H1 (cell line): ENCODE measurements at regions not wholly inside any gene's neighbourhood (a gene's known extent, or its start where the extent isn't known, plus 50 kb on each side); places are given as distances from the start of the nearest gene placed in this dataset.

ENCODE experiments used
- CTCF ChIA-PET: fragments of 300-600 bp; sonication (Branson Sonifier 250); formaldehyde crosslinking; loops from one replicate; lab custom pipeline; 2021; ENCODE audit not compliant: partially characterized antibody; lab: Charles Lee
- POLR2A ChIA-PET: fragments of 300-600 bp; sonication (Branson Sonifier 250); formaldehyde crosslinking; loops from one replicate; lab custom pipeline; 2021; ENCODE audit warnings: inconsistent platforms; ENCODE audit not compliant: partially characterized antibody; lab: Charles Lee
- DNase-seq, 2 experiments: peaks; one replicate each; pipeline versions ENCODE4 v3.0.0 to v3.0.0-alpha.2; 2010 to 2022; ENCODE audit warnings: low spot score in 2 of 2, low read depth in 1 of 2, mixed read lengths in 1 of 2
- FAIRE-seq: peaks from 2 replicates; lab custom pipeline; 2011; peaks lifted over from hg19 to GRCh38; lab: Jason Lieb, UNC
- H2AFZ ChIP-seq: 2 replicates; pipeline ENCODE4 v1.8.1; 2012; ENCODE audit warnings: low read length, inconsistent platforms
- H2AK5ac ChIP-seq: 2 replicates; pipeline ENCODE4 v1.6.1; 2013; ENCODE audit warnings: low read depth, low read length
- H2BK120ac ChIP-seq: replicated peaks from 2 replicates; pipeline ENCODE3; 2013; ENCODE audit warnings: low read depth, low read length, inconsistent platforms
- H2BK12ac ChIP-seq: 2 replicates; pipeline ENCODE4 v1.6.1; 2013; ENCODE audit warnings: low read depth, low read length
- H2BK15ac ChIP-seq: 2 replicates; pipeline ENCODE4 v1.6.1; 2013; ENCODE audit warnings: low read length
- H2BK20ac ChIP-seq: 2 replicates; pipeline ENCODE4 v1.6.1; 2013; ENCODE audit warnings: low read length
- H2BK5ac ChIP-seq: 2 replicates; pipeline ENCODE4 v1.6.1; 2013; ENCODE audit warnings: low read depth, low read length
- H3K14ac ChIP-seq: 2 replicates; pipeline ENCODE4 v1.6.1; 2013; ENCODE audit warnings: inconsistent platforms; ENCODE audit not compliant: insufficient read length
- H3K18ac ChIP-seq: 2 replicates; pipeline ENCODE4 v1.6.1; 2013; ENCODE audit warnings: low read length; ENCODE audit errors: extremely low read depth
- H3K23ac ChIP-seq: 2 replicates; pipeline ENCODE4 v1.6.1; 2013; ENCODE audit warnings: inconsistent platforms; ENCODE audit not compliant: insufficient read length
- H3K23me2 ChIP-seq: 2 replicates; pipeline ENCODE4 v1.6.1; 2013; ENCODE audit warnings: low read depth, low read length
- H3K27ac ChIP-seq: 2 replicates; pipeline ENCODE4 v1.6.1; 2011; ENCODE audit warnings: low read depth, low read length, inconsistent platforms
- H3K27me3 ChIP-seq, 4 experiments: replicated peaks in 1 of 4; 1 replicate in 1 of 4; 2 replicates in 3 of 4; pipeline versions ENCODE4 v1.6.1 to v1.8.1; 2011 to 2013; ENCODE audit warnings: low read length in 3 of 4, mild to moderate bottlenecking in 3 of 4, inconsistent platforms in 2 of 4, mixed read lengths in 2 of 4, moderate library complexity in 1 of 4; ENCODE audit not compliant: control insufficient read depth in 3 of 4, insufficient read depth in 3 of 4; ENCODE audit errors: extremely low read depth in 1 of 4
- H3K36me3 ChIP-seq, 4 experiments: 2 replicates each; pipeline versions ENCODE4 v1.6.1 to v1.8.1; 2011 to 2013; ENCODE audit warnings: mild to moderate bottlenecking in 4 of 4, low read length in 3 of 4, moderate library complexity in 2 of 4, control low read depth in 1 of 4, inconsistent platforms in 1 of 4; ENCODE audit not compliant: insufficient read depth in 4 of 4, control insufficient read depth in 2 of 4
- H3K4ac ChIP-seq: replicated peaks from 2 replicates; pipeline ENCODE3; 2013; ENCODE audit warnings: low read length, low read depth, mixed read lengths, inconsistent platforms; ENCODE audit not compliant: insufficient read length
- H3K4me1 ChIP-seq, 4 experiments: replicated peaks in 1 of 4; 1 replicate in 1 of 4; 2 replicates in 3 of 4; pipeline versions ENCODE4 v1.6.1 to v1.8.1; 2011 to 2013; ENCODE audit warnings: low read length in 3 of 4, inconsistent platforms in 2 of 4, mixed read lengths in 1 of 4; ENCODE audit not compliant: insufficient read depth in 4 of 4, control insufficient read depth in 3 of 4
- H3K4me2 ChIP-seq, 2 experiments: 2 replicates each; pipeline versions ENCODE4 v1.6.1 to v1.8.1; 2011 to 2013; ENCODE audit warnings: low read depth in 2 of 2, low read length in 2 of 2, control low read depth in 1 of 2, inconsistent platforms in 1 of 2, mild to moderate bottlenecking in 1 of 2; ENCODE audit not compliant: insufficient read depth in 1 of 2
- H3K4me3 ChIP-seq, 4 experiments: fragments of 200-600, 300-600 bp in 1 of 4; sonication (generic), shearing (Covaris generic), sonication (Bioruptor Twin) in 1 of 4; 2 replicates each; pipeline versions ENCODE4 v1.5.1 to v1.8.1; 2011 to 2016; ENCODE audit warnings: low read length in 4 of 4, low read depth in 3 of 4, control low read depth in 2 of 4, inconsistent platforms in 2 of 4, mild to moderate bottlenecking in 2 of 4, mixed read lengths in 1 of 4, moderate library complexity in 1 of 4; ENCODE audit not compliant: insufficient read depth in 2 of 4; ENCODE audit errors: extremely low read depth in 1 of 4
- H3K56ac ChIP-seq: replicated peaks from 2 replicates; pipeline ENCODE3; 2013; ENCODE audit warnings: low read depth, mild to moderate bottlenecking, mixed read lengths, low read length, inconsistent platforms; ENCODE audit not compliant: insufficient read length
- H3K79me1 ChIP-seq: 2 replicates; pipeline ENCODE4 v1.6.1; 2013; ENCODE audit warnings: low read depth, low read length, control low read depth
- H3K79me2 ChIP-seq, 2 experiments: 2 replicates each; pipeline versions ENCODE4 v1.6.1 to v1.8.1; 2012 to 2013; ENCODE audit warnings: low read length in 2 of 2, mild to moderate bottlenecking in 2 of 2, inconsistent platforms in 1 of 2; ENCODE audit not compliant: insufficient read depth in 2 of 2, control insufficient read depth in 1 of 2
- H3K9ac ChIP-seq, 4 experiments: replicated peaks in 1 of 4; 1 replicate in 1 of 4; 2 replicates in 3 of 4; pipeline versions ENCODE4 v1.6.1 to v1.8.1; 2011 to 2013; ENCODE audit warnings: low read depth in 3 of 4, low read length in 3 of 4, control low read depth in 2 of 4, mild to moderate bottlenecking in 2 of 4, moderate library complexity in 2 of 4, inconsistent platforms in 1 of 4; ENCODE audit errors: extremely low read depth in 1 of 4
- H3K9me3 ChIP-seq, 2 experiments: 2 replicates each; pipeline versions ENCODE4 v1.6.1 to v1.8.1; 2012 to 2013; ENCODE audit warnings: mild to moderate bottlenecking in 2 of 2, moderate library complexity in 2 of 2, control low read depth in 1 of 2, inconsistent platforms in 1 of 2, low read depth in 1 of 2, low read length in 1 of 2, mixed read lengths in 1 of 2; ENCODE audit not compliant: insufficient read depth in 2 of 2
- H4K20me1 ChIP-seq, 2 experiments: replicated peaks in 1 of 2; 2 replicates each; pipeline versions ENCODE3 to v1.8.1; 2011 to 2013; ENCODE audit warnings: inconsistent platforms in 2 of 2, low read length in 2 of 2, mild to moderate bottlenecking in 1 of 2; ENCODE audit not compliant: insufficient read depth in 2 of 2, control insufficient read depth in 1 of 2
- H4K5ac ChIP-seq: 2 replicates; pipeline ENCODE4 v1.6.1; 2013; ENCODE audit warnings: low read length, low read depth, mixed read lengths, inconsistent platforms; ENCODE audit not compliant: insufficient read length
- H4K8ac ChIP-seq: 2 replicates; pipeline ENCODE4 v1.8.0; 2013; ENCODE audit warnings: mild to moderate bottlenecking, moderate library complexity, low read length, inconsistent platforms; ENCODE audit not compliant: insufficient read depth; ENCODE audit errors: extremely low read depth
- H4K91ac ChIP-seq: replicated peaks from 2 replicates; pipeline ENCODE3; 2013; ENCODE audit warnings: low read length, mixed read lengths, inconsistent platforms; ENCODE audit not compliant: insufficient read length
- BACH1 ChIP-seq: IDR thresholded peaks from 2 replicates; pipeline ENCODE4 v1.6.1; 2012; ENCODE audit warnings: low read length, improper control_type of control experiment
- NANOG ChIP-seq: IDR thresholded peaks from 2 replicates; pipeline ENCODE4 v1.6.1; 2011; ENCODE audit warnings: low read length, low read depth, mild to moderate bottlenecking, inconsistent platforms; ENCODE audit not compliant: insufficient read depth, poor library complexity, severe bottlenecking
- PHF8 ChIP-seq: fragments of 200-600 bp; sonication (generic); conservative IDR thresholded peaks from 2 replicates; pipeline ENCODE4 v1.7.1; 2012; ENCODE audit warnings: low read depth, mild to moderate bottlenecking, inconsistent platforms, low read length, moderate library complexity
- RAD21 ChIP-seq, 2 experiments: IDR thresholded peaks in 1 of 2; conservative IDR thresholded peaks in 1 of 2; 2 replicates each; pipeline ENCODE4 v1.6.1; 2011; ENCODE audit warnings: low read depth in 2 of 2, low read length in 2 of 2, improper control_type of control experiment in 1 of 2, inconsistent platforms in 1 of 2, mild to moderate bottlenecking in 1 of 2, moderate library complexity in 1 of 2
- RXRA ChIP-seq: IDR thresholded peaks from 2 replicates; pipeline ENCODE4 v1.6.1; 2011; ENCODE audit warnings: low read depth, mild to moderate bottlenecking, low read length, moderate library complexity; ENCODE audit not compliant: insufficient read depth
- SUZ12 ChIP-seq: fragments of 200-600 bp; sonication (generic); IDR thresholded peaks from 2 replicates; pipeline ENCODE4 v1.6.1; 2012; ENCODE audit warnings: mild to moderate bottlenecking, inconsistent platforms, low read length, moderate library complexity, mixed read lengths
- WGBS, 2 experiments: shearing (Covaris generic) in 1 of 2; methylation state at CpG; one replicate each; pipeline versions ENCODE4 v1.1.6 to v1.1.7; 2013 to 2015; ENCODE audit warnings: low lambda C conversion rate in 2 of 2, mixed read lengths in 2 of 2, inconsistent platforms in 1 of 2, low coverage in 1 of 2, missing lambda C conversion rate in 1 of 2; ENCODE audit not compliant: insufficient replicate concordance in 2 of 2, insufficient coverage in 1 of 2, insufficient read length in 1 of 2; ENCODE audit errors: extremely low coverage in 1 of 2, missing lambda C conversion rate in 1 of 2; 5-methylcytosine and 5-hydroxymethylcytosine counted together

GRCh38 chr1:104945406-104945805 is 1195.7 kb downstream of the AMY1C start:
- H2AFZ ChIP-seq = 0 out of 2 replicates have a peak overlapping the region, but pooled peaks have one; percentile 8
- no peak overlapping the region for H3K23ac ChIP-seq

More at GRCh38 chr1:104945406-104945805, 1195.7 kb downstream of the AMY1C start:
- Histone ChIP-seq H3K4me1 (0 out of 7 replicates have a peak, but pooled peaks cover 0 to 3% (median 0%) of the 10 kb centered on the region in 4 experiments), H3K36me3 (no peaks in the 10 kb centered on the region), H4K20me1 (no peaks in the 10 kb centered on the region), H3K4me2 (no peak overlapping the region), H2AK5ac (no peak overlapping the region), H3K23me2 (no peaks in the 10 kb centered on the region), H3K14ac (no peak overlapping the region), H3K27me3 (no peaks in the 10 kb centered on the region), H2BK5ac (no peak overlapping the region), H3K18ac (no peak overlapping the region), H2BK15ac (no peak overlapping the region), H3K4me3 (no peak overlapping the region), H4K91ac (no peak overlapping the region), H2BK20ac (no peak overlapping the region), H2BK12ac (no peak overlapping the region), H3K79me1 (no peaks in the 10 kb centered on the region), H3K79me2 (no peaks in the 10 kb centered on the region), H3K56ac (no peak overlapping the region), H4K8ac (no peak overlapping the region), H3K9ac (no peak overlapping the region), H3K27ac (no peak overlapping the region), H4K5ac (no peak overlapping the region), H2BK120ac (no peak overlapping the region), H3K4ac (no peak overlapping the region), H3K9me3 (peaks cover 6 to 8% of the 10 kb centered on the region in 2 experiments; a peak in 2 of 4 replicates)
- WGBS, 2 experiments = 73% methylated on average over 2 of the region's 2 CpGs; no CpG with 5 or more reads in 1 of the 2 experiments
- CTCF ChIA-PET = no interaction called here
- POLR2A ChIA-PET = no interaction called here
- DNase-seq = no peak
- no peak for FAIRE-seq
- TF ChIP-seq RXRA = no peak
- TF ChIP-seq PHF8 = no peak
- no peak for TF ChIP-seq SUZ12
- TF ChIP-seq BACH1 = no peak
- no peak for TF ChIP-seq NANOG
- TF ChIP-seq RAD21 (IDR thresholded peaks at IDR 0.05 in 1 of 2, conservative IDR thresholded peaks at IDR 0.05 in 1 of 2; ENCODE audit: low read depth in 2 of 2, low read length in 2 of 2) = no peak
